ENCODE measurements at regions not wholly inside any gene's neighbourhood (a gene's known extent, or its start where the extent isn't known, plus 50 kb on each side); places are given as distances from the start of the nearest gene placed in this dataset.

- WGBS, 2 donors: 74 to 89% methylated on average over 6 of the region's 6 CpGs
- DNase-seq: no peak
Measured at GRCh38 chr16:86070484-86070883, 171.5 kb downstream of the IRF8 start.

GRCh38 chr16:86070971-86071370, 172.0 kb downstream of the IRF8 start:
- no peaks in the 10 kb centered on the region for H3K9me3 ChIP-seq
- peaks cover 0 to 73% (median 50%) of the 10 kb centered on the region in 7 donors for H3K27me3 ChIP-seq
- H3K36me3 ChIP-seq: no peaks in the 10 kb centered on the region
- H3K4me1 ChIP-seq: no peaks in the 10 kb centered on the region
- intact Hi-C loops (cut with DNase I): loop anchor here in 3 of 10 donors (2.0 to 10.0 kb wide), 4 partner anchors 264 to 450 kb away; no protein-coding TSS in a partner anchor
- no peak overlapping the region for H3K27ac ChIP-seq
- DNase-seq (no peak), ATAC-seq (no peak)
- no peak overlapping the region for H3K4me3 ChIP-seq
- no peak for TF ChIP-seq CTCF (IDR thresholded peaks at IDR 0.05)
- WGBS, 2 donors: 93 to 96% methylated on average over 7 of the region's 7 CpGs

More at GRCh38 chr16:86070484-86070883, 171.5 kb downstream of the IRF8 start:
- intact Hi-C loops (cut with DNase I): loop anchor here in 3 of 10 donors (2.0 to 10.0 kb wide), 4 partner anchors 264 to 450 kb away; no protein-coding TSS in a partner anchor
- Histone ChIP-seq H3K36me3 (no peaks in the 10 kb centered on the region), H3K9me3 (no peaks in the 10 kb centered on the region), H3K4me1 (no peaks in the 10 kb centered on the region), H3K27ac (no peak overlapping the region), H3K27me3 (peaks cover 0 to 69% (median 45%) of the 10 kb centered on the region in 7 donors), H3K4me3 (no peak overlapping the region)
- no peak for TF ChIP-seq CTCF (IDR thresholded peaks at IDR 0.05)
- no peak for ATAC-seq

- Histone ChIP-seq H3K27me3 (peaks cover 0 to 75% (median 47%) of the 10 kb centered on the region in 7 donors), H3K36me3 (no peaks in the 10 kb centered on the region), H3K9me3 (no peaks in the 10 kb centered on the region), H3K4me1 (no peaks in the 10 kb centered on the region), H3K4me3 (no peak overlapping the region), H3K27ac (no peak overlapping the region)
- no peak for ATAC-seq
- DNase-seq: no peak
- 76 to 77% methylated on average over 12 of the region's 12 CpGs for WGBS, 2 donors
- TF ChIP-seq CTCF (IDR thresholded peaks at IDR 0.05): no peak
- intact Hi-C loops (cut with DNase I): loop anchor here in 8 of 10 donors (2.0 to 10.0 kb wide), 6 partner anchors 263 to 449 kb away; no protein-coding TSS in a partner anchor
Measured at GRCh38 chr16:86071611-86072240, 172.8 kb downstream of the IRF8 start.

- WGBS, 2 donors: 49 to 50% methylated on average over 21 of the region's 21 CpGs
- peak; percentile 54 to 57 for DNase-seq
- peak; percentile 57 to 87 (median 84) for TF ChIP-seq CTCF (IDR thresholded peaks at IDR 0.05)
- no peaks in the 10 kb centered on the region for H3K36me3 ChIP-seq
- intact Hi-C loops (cut with DNase I): loop anchor here in 8 of 10 donors (2.0 to 10.0 kb wide), 6 partner anchors 262 to 448 kb away; no protein-coding TSS in a partner anchor
- no peaks in the 10 kb centered on the region for H3K9me3 ChIP-seq
- peak in 6 of 8 donors; percentile 48 to 73 (median 58) for ATAC-seq
- H3K27ac ChIP-seq: no peak overlapping the region
- H3K4me1 ChIP-seq: no peaks in the 10 kb centered on the region
- H3K4me3 ChIP-seq: no peak overlapping the region
- peaks cover 0 to 73% (median 44%) of the 10 kb centered on the region in 7 donors for H3K27me3 ChIP-seq
Measured at GRCh38 chr16:86072328-86073102, 173.6 kb downstream of the IRF8 start.

Data from heart right ventricle (tissue), 16 donors.